HG02840 (cell line): ENCODE measurements at regions not wholly inside any gene's neighbourhood (a gene's known extent, or its start where the extent isn't known, plus 50 kb on each side); places are given as distances from the start of the nearest gene placed in this dataset.

Experiments
- ATAC-seq: cut with Tn5 transposase; IDR thresholded peaks from one replicate; pipeline ENCODE4 v1.9.1; 2021; ENCODE audit warnings: mild to moderate bottlenecking, moderate library complexity, moderate number of reproducible peaks; ENCODE audit not compliant: unreplicated experiment, low FRiP score

GRCh38 chr1:222372221-222372620, 175.7 kb downstream of the HHIPL2 start:
- ATAC-seq: no peak

GRCh38 chr1:222370913-222371675, 176.8 kb downstream of the HHIPL2 start:
- ATAC-seq: no peak

- ATAC-seq: no peak
Measured at GRCh38 chr1:222370081-222370912, 177.6 kb downstream of the HHIPL2 start.

- no peak for ATAC-seq
Measured at GRCh38 chr1:222369148-222369547, 178.8 kb downstream of the HHIPL2 start.

- ATAC-seq: no peak
Measured at GRCh38 chr1:222358100-222358499, 189.8 kb downstream of the HHIPL2 start.

GRCh38 chr1:222357252-222357651, 190.7 kb downstream of the HHIPL2 start:
- ATAC-seq: no peak

GRCh38 chr1:222347627-222348026, 200.3 kb downstream of the HHIPL2 start:
- no peak for ATAC-seq

GRCh38 chr1:222346955-222347354, 200.9 kb downstream of the HHIPL2 start:
- no peak for ATAC-seq

GRCh38 chr1:222339376-222339947, 208.4 kb downstream of the HHIPL2 start:
- ATAC-seq: no peak

- no peak for ATAC-seq
Measured at GRCh38 chr1:222335586-222335985, 212.3 kb downstream of the HHIPL2 start.

GRCh38 chr1:222334026-222334680, 213.8 kb downstream of the HHIPL2 start:
- ATAC-seq: no peak

GRCh38 chr1:222331765-222332164, 216.1 kb downstream of the HHIPL2 start:
- no peak for ATAC-seq

- ATAC-seq: no peak
Measured at GRCh38 chr1:222331340-222331739, 216.6 kb downstream of the HHIPL2 start.

- no peak for ATAC-seq
Measured at GRCh38 chr1:222329493-222330045, 218.3 kb downstream of the HHIPL2 start.

- ATAC-seq: no peak
Measured at GRCh38 chr1:222326710-222327036, 221.2 kb downstream of the HHIPL2 start.

GRCh38 chr1:222326006-222326709, 221.7 kb downstream of the HHIPL2 start:
- no peak for ATAC-seq

GRCh38 chr1:222325506-222325905, 222.4 kb downstream of the HHIPL2 start:
- no peak for ATAC-seq

GRCh38 chr1:222314839-222315238, 233.1 kb downstream of the HHIPL2 start:
- ATAC-seq: no peak

- no peak for ATAC-seq
Measured at GRCh38 chr1:222310836-222311235, 237.1 kb downstream of the HHIPL2 start.

- no peak for ATAC-seq
Measured at GRCh38 chr1:222307621-222308020, 240.3 kb downstream of the HHIPL2 start.
